ENCODE measurements at regions not wholly inside any gene's neighbourhood (a gene's known extent, or its start where the extent isn't known, plus 50 kb on each side); places are given as distances from the start of the nearest gene placed in this dataset.
A peak's percentile ranks its signal among the peaks of the same experiment; 100 is the strongest.
"Not testable (repeated sequence)": the region's sequence is repeated elsewhere in the genome, so short reads cannot be mapped to it uniquely, and the experiment has no call there.

- DNase-seq (ENCODE audit: low read depth, low spot score) = peak; percentile 8
- in situ Hi-C loops (cut with HindIII; ENCODE audit: low pct_unique_long_range_greater_than_20kb, low sequenced_read_pairs) = no loop called here
Observed at GRCh38 chr6:44730771-44731391, 343.4 kb downstream of the CDC5L start.

GRCh38 chr6:44731485-44732095 lies 344.1 kb downstream of the CDC5L start:
- no peak for DNase-seq (ENCODE audit: low read depth, low spot score)
- in situ Hi-C loops (cut with HindIII; ENCODE audit: low pct_unique_long_range_greater_than_20kb, low sequenced_read_pairs) = no loop called here

GRCh38 chr6:44732243-44732642 lies 344.7 kb downstream of the CDC5L start:
- in situ Hi-C loops (cut with HindIII; ENCODE audit: low pct_unique_long_range_greater_than_20kb, low sequenced_read_pairs) = no loop called here

GRCh38 chr6:44733126-44733525 lies 345.6 kb downstream of the CDC5L start:
- no peak for DNase-seq (ENCODE audit: low read depth, low spot score)
- in situ Hi-C loops (cut with HindIII; ENCODE audit: low pct_unique_long_range_greater_than_20kb, low sequenced_read_pairs) = no loop called here

More at GRCh38 chr6:44732243-44732642, 344.7 kb downstream of the CDC5L start:
- no peak for DNase-seq (ENCODE audit: low read depth, low spot score)

GRCh38 chr6:44733868-44734267 lies 346.4 kb downstream of the CDC5L start:
- in situ Hi-C loops (cut with HindIII; ENCODE audit: low pct_unique_long_range_greater_than_20kb, low sequenced_read_pairs) = no loop called here
- DNase-seq (ENCODE audit: low read depth, low spot score) = no peak

- DNase-seq (ENCODE audit: low read depth, low spot score) = no peak
- in situ Hi-C loops (cut with HindIII; ENCODE audit: low pct_unique_long_range_greater_than_20kb, low sequenced_read_pairs) = no loop called here
Observed at GRCh38 chr6:44734886-44735629, 347.6 kb downstream of the CDC5L start.

- DNase-seq (ENCODE audit: low read depth, low spot score) = no peak
- in situ Hi-C loops (cut with HindIII; ENCODE audit: low pct_unique_long_range_greater_than_20kb, low sequenced_read_pairs) = no loop called here
Observed at GRCh38 chr6:44735630-44735963, 348.1 kb downstream of the CDC5L start.

GRCh38 chr6:44737341-44737740 lies 349.8 kb downstream of the CDC5L start:
- in situ Hi-C loops (cut with HindIII; ENCODE audit: low pct_unique_long_range_greater_than_20kb, low sequenced_read_pairs) = no loop called here
- DNase-seq (ENCODE audit: low read depth, low spot score) = no peak

- in situ Hi-C loops (cut with HindIII; ENCODE audit: low pct_unique_long_range_greater_than_20kb, low sequenced_read_pairs) = no loop called here
- DNase-seq (ENCODE audit: low read depth, low spot score) = no peak
Observed at GRCh38 chr6:44737829-44738528, 350.5 kb downstream of the CDC5L start.

GRCh38 chr6:44738601-44739146 lies 351.2 kb downstream of the CDC5L start:
- in situ Hi-C loops (cut with HindIII; ENCODE audit: low pct_unique_long_range_greater_than_20kb, low sequenced_read_pairs) = no loop called here
- DNase-seq (ENCODE audit: low read depth, low spot score) = no peak

- in situ Hi-C loops (cut with HindIII; ENCODE audit: low pct_unique_long_range_greater_than_20kb, low sequenced_read_pairs) = no loop called here
- no peak for DNase-seq (ENCODE audit: low read depth, low spot score)
Observed at GRCh38 chr6:44739181-44739580, 351.7 kb downstream of the CDC5L start.

GRCh38 chr6:44740566-44741120 lies 353.1 kb downstream of the CDC5L start:
- DNase-seq (ENCODE audit: low read depth, low spot score) = no peak
- in situ Hi-C loops (cut with HindIII; ENCODE audit: low pct_unique_long_range_greater_than_20kb, low sequenced_read_pairs) = no loop called here

- in situ Hi-C loops (cut with HindIII; ENCODE audit: low pct_unique_long_range_greater_than_20kb, low sequenced_read_pairs) = no loop called here
- DNase-seq (ENCODE audit: low read depth, low spot score) = no peak
Observed at GRCh38 chr6:44742201-44742600, 354.7 kb downstream of the CDC5L start.

GRCh38 chr6:44742828-44743372 lies 355.4 kb downstream of the CDC5L start:
- DNase-seq (ENCODE audit: low read depth, low spot score) = no peak
- in situ Hi-C loops (cut with HindIII; ENCODE audit: low pct_unique_long_range_greater_than_20kb, low sequenced_read_pairs) = no loop called here

- DNase-seq (ENCODE audit: low read depth, low spot score); in situ Hi-C loops (cut with HindIII; ENCODE audit: low pct_unique_long_range_greater_than_20kb, low sequenced_read_pairs): not testable (repeated sequence)
Observed at GRCh38 chr6:44760116-44760515, 372.6 kb downstream of the CDC5L start.

GRCh38 chr6:44761046-44761445 lies 373.5 kb downstream of the CDC5L start:
- in situ Hi-C loops (cut with HindIII; ENCODE audit: low pct_unique_long_range_greater_than_20kb, low sequenced_read_pairs) = no loop called here
- DNase-seq (ENCODE audit: low read depth, low spot score) = no peak

- no peak for DNase-seq (ENCODE audit: low read depth, low spot score)
- in situ Hi-C loops (cut with HindIII; ENCODE audit: low pct_unique_long_range_greater_than_20kb, low sequenced_read_pairs) = no loop called here
Observed at GRCh38 chr6:44762496-44762895, 375.0 kb downstream of the CDC5L start.
